ENCODE measurements at regions not wholly inside any gene's neighbourhood (a gene's known extent, or its start where the extent isn't known, plus 50 kb on each side); places are given as distances from the start of the nearest gene placed in this dataset.
A peak's percentile ranks its signal among the peaks of the same experiment; 100 is the strongest.

DNA sequence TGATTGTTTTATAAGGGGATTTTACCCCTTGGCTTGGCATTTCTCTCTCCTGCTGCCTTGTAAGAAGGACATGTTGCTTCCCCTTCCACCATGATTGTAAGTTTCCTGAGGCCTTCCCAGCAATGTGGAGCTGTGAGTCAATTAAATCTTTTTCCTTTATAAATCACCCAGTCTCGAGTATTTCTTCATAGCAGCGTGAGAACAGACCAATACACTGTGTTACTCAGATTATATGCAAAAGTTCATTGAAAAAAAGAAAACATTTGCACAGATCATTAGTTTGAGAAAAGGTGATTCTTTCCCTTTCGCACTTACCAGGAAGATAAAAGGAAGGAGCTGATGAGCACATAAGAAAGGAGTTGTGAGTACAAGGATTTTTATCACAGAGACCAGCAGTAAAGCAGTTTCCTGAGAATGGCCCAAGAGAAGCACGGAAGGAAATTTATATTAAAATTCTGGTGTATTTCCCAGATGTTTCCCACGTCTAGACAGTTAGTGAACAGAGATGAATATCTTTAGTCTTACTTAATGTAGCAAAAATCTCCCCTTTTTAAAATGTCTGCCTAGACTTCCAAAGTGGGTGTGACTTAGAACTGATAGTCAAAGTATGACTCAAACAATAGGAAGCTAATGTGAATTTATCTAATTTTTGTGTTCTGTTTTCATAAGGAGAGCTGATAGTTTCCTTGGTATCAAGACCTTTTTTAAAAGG lies 431.8 kb upstream of the SGCG start:
- no peak overlapping the region for H3K4me3 ChIP-seq (replicated peaks in 1 of 2; ENCODE audit: low read depth in 2 of 2, low read length in 2 of 2)
- TF ChIP-seq, protein P1, sequence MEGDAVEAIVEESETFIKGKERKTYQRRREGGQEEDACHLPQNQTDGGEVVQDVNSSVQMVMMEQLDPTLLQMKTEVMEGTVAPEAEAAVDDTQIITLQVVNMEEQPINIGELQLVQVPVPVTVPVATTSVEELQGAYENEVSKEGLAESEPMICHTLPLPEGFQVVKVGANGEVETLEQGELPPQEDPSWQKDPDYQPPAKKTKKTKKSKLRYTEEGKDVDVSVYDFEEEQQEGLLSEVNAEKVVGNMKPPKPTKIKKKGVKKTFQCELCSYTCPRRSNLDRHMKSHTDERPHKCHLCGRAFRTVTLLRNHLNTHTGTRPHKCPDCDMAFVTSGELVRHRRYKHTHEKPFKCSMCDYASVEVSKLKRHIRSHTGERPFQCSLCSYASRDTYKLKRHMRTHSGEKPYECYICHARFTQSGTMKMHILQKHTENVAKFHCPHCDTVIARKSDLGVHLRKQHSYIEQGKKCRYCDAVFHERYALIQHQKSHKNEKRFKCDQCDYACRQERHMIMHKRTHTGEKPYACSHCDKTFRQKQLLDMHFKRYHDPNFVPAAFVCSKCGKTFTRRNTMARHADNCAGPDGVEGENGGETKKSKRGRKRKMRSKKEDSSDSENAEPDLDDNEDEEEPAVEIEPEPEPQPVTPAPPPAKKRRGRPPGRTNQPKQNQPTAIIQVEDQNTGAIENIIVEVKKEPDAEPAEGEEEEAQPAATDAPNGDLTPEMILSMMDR (IDR thresholded peaks at IDR 0.05; ENCODE audit: low read depth, low read length), result no peak
- DNase-seq (ENCODE audit: low read depth in 2 of 2), result peak in 1 of 2 donors; percentile 8

DNA sequence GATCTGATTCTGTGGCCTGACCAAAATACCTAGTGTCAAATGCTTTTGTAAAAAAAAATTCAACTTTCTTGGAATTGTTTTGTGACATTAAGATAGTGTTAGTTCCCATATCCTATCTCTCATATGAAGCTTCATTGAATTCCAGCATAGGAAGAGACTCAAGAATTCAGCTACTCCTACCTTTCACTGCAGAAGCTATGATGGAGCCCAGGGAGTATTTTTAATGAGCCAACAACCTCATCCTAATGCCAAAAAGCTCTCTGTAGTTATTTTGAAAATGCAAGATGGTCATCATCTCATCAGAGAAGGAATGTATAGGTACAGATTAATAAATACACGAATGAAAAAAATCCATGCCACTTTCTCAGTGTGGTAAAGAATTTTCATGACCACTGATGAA lies 431.2 kb upstream of the SGCG start:
- TF ChIP-seq, protein P1 (IDR thresholded peaks at IDR 0.05; ENCODE audit: low read depth, low read length), result no peak
- H3K4me3 ChIP-seq (replicated peaks in 1 of 2; ENCODE audit: low read depth in 2 of 2, low read length in 2 of 2), result no peak overlapping the region
- DNase-seq (ENCODE audit: low read depth in 2 of 2), result no peak

DNA sequence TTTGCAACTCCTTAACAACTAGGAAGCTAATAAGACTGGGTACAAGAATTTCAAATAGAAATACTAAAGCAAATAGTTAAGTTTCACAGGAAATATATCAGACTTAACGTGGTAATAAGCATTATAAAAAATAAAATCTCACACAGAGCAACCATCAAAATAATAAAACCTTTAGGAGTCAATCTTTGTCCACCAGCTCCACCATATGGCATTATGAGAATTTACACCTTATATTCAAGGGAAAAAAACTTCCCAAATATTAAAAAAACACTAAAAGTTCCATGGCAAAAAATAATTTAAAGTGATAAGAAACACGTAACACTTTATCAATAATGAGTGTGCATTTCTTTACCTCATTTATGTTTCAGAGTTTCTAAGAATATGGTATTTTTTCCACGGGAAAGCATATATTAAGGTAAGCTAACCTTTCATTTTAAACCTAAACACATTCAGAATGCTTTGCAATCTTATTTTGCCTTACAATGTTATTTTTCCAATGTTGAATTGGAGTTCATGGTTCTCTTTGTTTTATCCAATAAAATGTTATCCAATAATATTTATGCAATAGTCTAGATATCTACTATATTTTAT lies 423.2 kb upstream of the SGCG start:
- TF ChIP-seq, protein P1 (IDR thresholded peaks at IDR 0.05; ENCODE audit: low read depth, low read length), result no peak
- H3K4me3 ChIP-seq (replicated peaks in 1 of 2; ENCODE audit: low read depth in 2 of 2, low read length in 2 of 2), result no peak overlapping the region
- peak; percentile 5 to 20 for DNase-seq (ENCODE audit: low read depth in 2 of 2)

DNA sequence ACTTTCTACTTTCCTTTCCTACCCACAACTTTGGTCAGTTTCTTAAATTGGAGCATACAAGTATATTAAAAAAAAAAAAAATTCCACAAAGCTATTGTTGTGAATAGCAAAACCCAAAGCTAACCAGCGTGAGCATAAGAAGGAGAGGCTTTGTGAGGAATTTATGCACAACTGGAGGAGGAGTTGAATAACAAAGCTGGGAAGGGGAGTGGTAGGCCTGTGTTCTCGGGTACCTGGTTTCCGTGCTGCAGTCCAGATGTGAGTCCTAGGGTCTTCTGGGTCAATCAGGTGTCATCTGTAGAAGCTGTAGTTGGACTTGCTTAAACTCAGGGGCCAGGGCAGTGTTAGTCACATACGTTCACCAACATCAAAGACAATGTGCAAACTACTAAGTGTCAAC lies 422.5 kb upstream of the SGCG start:
- TF ChIP-seq, protein P1 (IDR thresholded peaks at IDR 0.05; ENCODE audit: low read depth, low read length), result no peak
- no peak for DNase-seq (ENCODE audit: low read depth in 2 of 2)
- no peak overlapping the region for H3K4me3 ChIP-seq (replicated peaks in 1 of 2; ENCODE audit: low read depth in 2 of 2, low read length in 2 of 2)

DNA sequence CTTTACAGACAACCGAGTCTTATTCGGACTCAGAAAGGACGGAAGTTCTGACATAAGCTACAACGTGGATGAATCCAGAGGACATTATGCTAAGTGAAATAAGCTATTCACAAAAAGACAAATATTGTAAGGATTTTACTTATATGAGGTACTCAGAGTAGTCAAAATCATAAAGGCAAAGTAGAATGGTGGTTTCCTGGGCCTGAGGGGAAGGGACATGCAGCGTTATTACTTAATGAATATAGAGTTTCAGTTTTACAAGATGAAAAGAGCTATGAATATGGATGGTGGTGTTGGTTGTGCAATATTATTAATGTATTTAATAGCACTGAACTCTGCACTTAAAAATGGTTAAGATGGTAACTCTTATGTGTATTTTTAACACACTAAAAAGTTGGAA lies 419.1 kb upstream of the SGCG start:
- TF ChIP-seq, protein P1 (IDR thresholded peaks at IDR 0.05; ENCODE audit: low read depth, low read length), result no peak
- no peak for DNase-seq (ENCODE audit: low read depth in 2 of 2)
- H3K4me3 ChIP-seq (replicated peaks in 1 of 2; ENCODE audit: low read depth in 2 of 2, low read length in 2 of 2), result no peak overlapping the region

DNA sequence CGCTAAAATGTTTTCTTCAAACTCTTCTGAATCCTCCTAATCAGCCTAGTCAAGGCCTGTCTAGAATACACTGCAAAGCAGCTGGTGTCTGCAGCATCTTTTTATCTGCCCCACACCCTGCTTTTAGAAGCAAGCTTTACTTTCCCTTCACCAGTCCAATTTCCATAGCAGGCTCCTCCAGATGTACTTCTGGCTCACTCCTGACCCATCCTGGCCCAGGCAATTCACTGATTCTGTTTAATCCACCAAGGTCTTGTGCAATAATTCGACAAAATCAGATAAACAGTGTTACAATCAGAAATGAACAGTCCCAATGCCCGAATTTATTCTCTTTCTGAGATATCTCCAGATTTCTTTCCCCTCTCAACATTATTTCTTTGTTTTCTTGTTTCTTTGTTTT lies 415.2 kb upstream of the SGCG start:
- no peak overlapping the region for H3K4me3 ChIP-seq (replicated peaks in 1 of 2; ENCODE audit: low read depth in 2 of 2, low read length in 2 of 2)
- DNase-seq (ENCODE audit: low read depth in 2 of 2), result no peak
- TF ChIP-seq, protein P1 (IDR thresholded peaks at IDR 0.05; ENCODE audit: low read depth, low read length), result no peak
